Prostate gland (tissue), 2 donors: ENCODE measurements at regions not wholly inside any gene's neighbourhood (a gene's known extent, or its start where the extent isn't known, plus 50 kb on each side); places are given as distances from the start of the nearest gene placed in this dataset.

ENCODE experiments used
- CTCF ChIP-seq, 4 experiments: fragments of 200-600 bp in 2 of 4; fragments of 450-650 bp in 2 of 4; sonication (generic) in 2 of 4; IDR thresholded peaks; 1 replicate in 3 of 4; 2 replicates in 1 of 4; pipeline ENCODE4 v1.5.1; 2016 to 2019; ENCODE audit warnings: antibody characterized with exemption in 4 of 4, mild to moderate bottlenecking in 2 of 4, moderate library complexity in 2 of 4
- POLR2A ChIP-seq: fragments of 450-650 bp; IDR thresholded peaks from one replicate; pipeline ENCODE4 v1.6.1; 2016; ENCODE audit warnings: antibody characterized with exemption, mild to moderate bottlenecking

DNA sequence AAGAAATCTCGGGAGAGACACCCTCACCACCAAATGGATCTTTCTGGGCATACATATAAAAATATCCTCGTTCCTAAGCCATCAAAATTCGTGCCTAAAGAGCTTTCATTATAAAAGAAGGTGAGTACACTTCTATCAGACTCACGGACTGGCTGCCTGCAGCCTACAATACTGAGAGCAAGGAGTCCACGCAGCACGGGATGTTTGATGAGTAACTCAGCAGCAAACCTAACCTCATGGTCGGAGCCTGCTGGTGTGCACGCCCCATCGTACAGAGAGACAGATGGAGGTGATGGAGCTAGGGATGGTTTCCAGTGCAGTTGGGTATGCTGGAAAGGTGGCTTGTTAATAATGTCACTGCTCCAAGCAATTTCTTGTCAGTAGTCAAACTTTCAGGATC lies 256.2 kb downstream of the FIGN start:
- TF ChIP-seq CTCF (IDR thresholded peaks at IDR 0.05) (no peak), POLR2A (no peak)
